ENCODE measurements at regions not wholly inside any gene's neighbourhood (a gene's known extent, or its start where the extent isn't known, plus 50 kb on each side); places are given as distances from the start of the nearest gene placed in this dataset.

DNA sequence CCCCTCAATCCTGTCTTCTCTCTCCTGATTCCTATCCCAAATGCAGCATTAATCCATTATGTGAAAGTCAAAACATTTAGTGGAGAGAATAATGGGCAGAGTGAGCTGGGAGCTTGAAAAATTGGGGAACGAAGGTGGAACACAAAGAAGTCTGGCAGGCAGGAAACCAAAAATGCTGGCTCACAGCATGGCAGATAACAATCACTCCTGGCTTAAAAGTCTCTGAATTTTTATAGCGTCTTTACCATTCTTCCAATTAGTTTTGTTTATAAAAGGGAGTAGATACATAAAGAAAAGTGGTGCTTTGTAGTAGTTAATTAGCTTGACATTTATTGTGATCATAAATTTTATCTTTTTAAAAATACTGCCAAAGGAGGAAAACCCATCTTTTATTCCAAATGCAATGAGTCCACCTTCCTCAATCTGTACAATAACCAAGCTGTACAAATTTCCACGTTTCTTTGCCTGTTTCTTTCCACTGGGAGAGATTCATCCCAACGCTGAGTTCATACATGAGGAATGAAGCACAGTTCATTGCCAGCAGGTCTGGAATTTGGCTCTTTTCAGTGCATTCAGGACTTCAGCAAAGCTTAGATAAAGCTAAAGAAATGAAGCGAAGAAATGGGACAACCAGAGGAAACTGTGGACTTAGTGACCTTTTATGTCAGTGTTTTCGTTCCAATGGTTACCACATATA lies 174.7 kb downstream of the HMHB1 start:
- no peak for DNase-seq
- Histone ChIP-seq H3K27ac (ENCODE audit: low read depth in 1 of 3, low read length in 2 of 3) (no peak overlapping the region), H3K4me1 (ENCODE audit: control insufficient read depth in 3 of 3, insufficient read depth in 2 of 3, low read depth in 1 of 3, low read length in 2 of 3) (peaks cover 0 to 6% (median 0%) of the 10 kb centered on the region in 3 donors), H3K27me3 (ENCODE audit: control insufficient read depth in 3 of 3, insufficient read depth in 3 of 3, low read length in 3 of 3) (no peaks in the 10 kb centered on the region), H3K9me3 (ENCODE audit: control insufficient read depth in 2 of 2, insufficient read depth in 1 of 2, low read depth in 1 of 2, low read length in 1 of 2) (no peaks in the 10 kb centered on the region), H3K4me3 (ENCODE audit: low read depth in 1 of 3, low read length in 3 of 3) (no peak overlapping the region), H3K36me3 (ENCODE audit: control insufficient read depth in 3 of 3, insufficient read depth in 2 of 3, low read depth in 1 of 3, low read length in 3 of 3) (no peaks in the 10 kb centered on the region)
- FAIRE-seq: no peak
- WGBS, 3 donors: 63 to 76% (median 67%) methylated on average over 6 of the region's 6 CpGs

DNA sequence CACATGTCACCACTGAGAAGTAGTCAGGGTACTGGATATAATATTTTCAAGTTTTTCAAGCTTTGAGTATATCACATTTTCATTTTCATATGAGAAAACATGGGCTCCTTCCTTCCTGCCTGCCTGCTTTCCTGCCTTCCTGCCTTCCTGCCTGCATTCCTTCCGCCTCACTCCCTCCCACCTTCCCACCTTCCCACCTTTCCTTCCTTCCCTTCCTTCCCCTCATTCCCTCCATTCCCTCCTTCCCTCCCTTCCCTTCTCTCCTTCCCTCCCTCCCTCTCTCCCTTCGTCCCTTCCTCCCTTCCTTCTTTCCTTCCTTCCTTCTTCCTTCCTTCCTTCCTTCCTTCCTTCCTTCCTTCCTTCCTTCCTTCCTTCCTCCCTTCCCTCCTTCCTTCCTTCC lies 175.3 kb downstream of the HMHB1 start:
- Histone ChIP-seq H3K27ac (ENCODE audit: low read depth in 1 of 3, low read length in 2 of 3) (no peak overlapping the region), H3K9me3 (ENCODE audit: control insufficient read depth in 2 of 2, insufficient read depth in 1 of 2, low read depth in 1 of 2, low read length in 1 of 2) (no peaks in the 10 kb centered on the region), H3K27me3 (ENCODE audit: control insufficient read depth in 3 of 3, insufficient read depth in 3 of 3, low read length in 3 of 3) (no peaks in the 10 kb centered on the region), H3K36me3 (ENCODE audit: control insufficient read depth in 3 of 3, insufficient read depth in 2 of 3, low read depth in 1 of 3, low read length in 3 of 3) (no peaks in the 10 kb centered on the region), H3K4me3 (ENCODE audit: low read depth in 1 of 3, low read length in 3 of 3) (no peak overlapping the region), H3K4me1 (ENCODE audit: control insufficient read depth in 3 of 3, insufficient read depth in 2 of 3, low read depth in 1 of 3, low read length in 2 of 3) (peaks cover 0 to 6% (median 0%) of the 10 kb centered on the region in 3 donors)
- WGBS, 3 donors: 76 to 91% (median 89%) methylated on average over 1 to 2 of the region's 2 CpGs
- FAIRE-seq (no peak), DNase-seq (no peak)

DNA sequence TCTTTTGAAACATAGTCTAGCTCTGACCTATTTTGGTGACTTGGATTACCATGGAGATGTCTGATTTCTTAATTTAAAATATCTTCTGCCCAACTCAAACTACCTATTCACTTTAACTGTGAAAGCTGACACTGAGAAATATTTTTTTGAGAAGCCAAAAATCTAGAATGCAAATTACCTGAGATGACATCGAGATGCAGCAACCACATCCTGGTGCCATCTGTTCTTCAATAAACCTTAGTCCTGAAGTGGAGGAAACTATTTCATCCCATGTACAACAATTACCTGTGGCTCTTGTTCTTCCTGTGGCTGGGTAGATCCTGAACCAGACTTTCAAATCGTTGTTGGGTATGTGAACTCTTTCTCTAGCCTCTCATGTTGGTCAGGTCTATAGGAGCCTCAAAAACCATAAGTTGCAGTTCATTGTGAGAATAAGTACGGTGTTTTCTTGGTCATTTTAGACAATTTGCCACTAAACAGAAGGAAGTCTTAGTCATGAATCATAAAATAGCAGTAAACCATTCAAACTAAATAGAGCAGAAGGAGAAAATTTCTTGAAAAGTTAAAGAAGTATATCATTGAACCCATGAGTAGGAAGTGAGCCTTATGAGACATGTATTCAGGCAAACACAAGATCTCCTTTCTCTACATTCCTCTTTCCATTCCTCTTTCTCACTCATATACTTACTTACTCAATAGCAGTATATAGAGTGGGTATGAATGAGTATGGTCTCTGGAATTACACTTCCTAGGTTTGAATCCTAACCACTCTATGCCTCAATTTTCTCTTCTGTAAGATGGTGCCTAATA lies 176.0 kb downstream of the HMHB1 start:
- peaks cover 0 to 6% (median 0%) of the 10 kb centered on the region in 3 donors for H3K4me1 ChIP-seq (ENCODE audit: control insufficient read depth in 3 of 3, insufficient read depth in 2 of 3, low read depth in 1 of 3, low read length in 2 of 3)
- H3K4me3 ChIP-seq (ENCODE audit: low read depth in 1 of 3, low read length in 3 of 3): no peak overlapping the region
- no peaks in the 10 kb centered on the region for H3K27me3 ChIP-seq (ENCODE audit: control insufficient read depth in 3 of 3, insufficient read depth in 3 of 3, low read length in 3 of 3)
- no peak overlapping the region for H3K27ac ChIP-seq (ENCODE audit: low read depth in 1 of 3, low read length in 2 of 3)
- DNase-seq (no peak), FAIRE-seq (no peak)
- WGBS, 3 donors: 63 to 66% (median 65%) methylated on average over 3 of the region's 3 CpGs
- no peaks in the 10 kb centered on the region for H3K9me3 ChIP-seq (ENCODE audit: control insufficient read depth in 2 of 2, insufficient read depth in 1 of 2, low read depth in 1 of 2, low read length in 1 of 2)
- no peaks in the 10 kb centered on the region for H3K36me3 ChIP-seq (ENCODE audit: control insufficient read depth in 3 of 3, insufficient read depth in 2 of 3, low read depth in 1 of 3, low read length in 3 of 3)

DNA sequence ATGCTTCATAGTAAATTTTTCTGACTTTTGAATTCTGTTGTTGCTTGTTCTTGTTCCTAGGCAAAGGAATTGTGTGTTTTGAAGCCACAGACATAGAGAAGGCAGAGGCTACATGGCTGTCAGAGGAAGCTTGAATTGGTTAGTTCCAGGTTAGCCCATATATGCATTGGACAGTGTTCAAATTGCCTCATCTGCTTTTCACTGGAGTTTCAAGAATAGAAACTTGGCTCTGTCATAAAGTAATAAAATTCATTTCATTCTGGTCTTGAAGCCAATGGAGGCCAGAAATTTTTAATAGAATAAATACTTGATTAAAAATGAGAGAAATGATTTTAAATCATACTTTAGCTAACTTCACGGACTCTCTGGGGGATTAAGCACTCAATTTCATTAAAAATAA lies 178.0 kb downstream of the YIPF5 start:
- FAIRE-seq (no peak), DNase-seq (no peak)
- Histone ChIP-seq H3K9me3 (ENCODE audit: control insufficient read depth in 2 of 2, insufficient read depth in 1 of 2, low read depth in 1 of 2, low read length in 1 of 2) (no peaks in the 10 kb centered on the region), H3K4me1 (ENCODE audit: control insufficient read depth in 3 of 3, insufficient read depth in 2 of 3, low read depth in 1 of 3, low read length in 2 of 3) (no peaks in the 10 kb centered on the region), H3K36me3 (ENCODE audit: control insufficient read depth in 3 of 3, insufficient read depth in 2 of 3, low read depth in 1 of 3, low read length in 3 of 3) (no peaks in the 10 kb centered on the region), H3K4me3 (ENCODE audit: low read depth in 1 of 3, low read length in 3 of 3) (no peak overlapping the region), H3K27me3 (ENCODE audit: control insufficient read depth in 3 of 3, insufficient read depth in 3 of 3, low read length in 3 of 3) (no peaks in the 10 kb centered on the region), H3K27ac (ENCODE audit: low read depth in 1 of 3, low read length in 2 of 3) (no peak overlapping the region)
- WGBS, 3 donors: 83 to 90% (median 89%) methylated on average over 1 of the region's 1 CpG

DNA sequence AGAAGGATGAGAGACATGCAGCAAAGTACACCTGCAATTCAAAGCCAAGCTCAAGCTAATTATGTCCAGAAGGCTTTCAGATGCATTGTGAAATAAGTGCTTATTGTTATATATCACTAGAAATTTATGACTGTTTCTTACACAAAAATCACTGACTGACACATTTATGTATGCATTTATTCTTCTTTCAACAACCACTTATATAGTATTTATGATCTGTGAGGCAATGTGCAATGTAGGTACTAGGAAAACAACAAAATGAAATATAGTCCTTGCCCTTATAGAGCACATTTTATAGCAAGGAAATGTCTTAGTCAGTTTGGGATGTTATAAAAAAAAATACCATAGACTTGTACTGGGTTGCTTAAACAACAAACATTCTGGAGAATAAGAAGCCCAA lies 167.6 kb downstream of the YIPF5 start:
- Histone ChIP-seq H3K27me3 (ENCODE audit: control insufficient read depth in 3 of 3, insufficient read depth in 3 of 3, low read length in 3 of 3) (no peaks in the 10 kb centered on the region), H3K9me3 (ENCODE audit: control insufficient read depth in 2 of 2, insufficient read depth in 1 of 2, low read depth in 1 of 2, low read length in 1 of 2) (no peaks in the 10 kb centered on the region), H3K4me1 (ENCODE audit: control insufficient read depth in 3 of 3, insufficient read depth in 2 of 3, low read depth in 1 of 3, low read length in 2 of 3) (no peaks in the 10 kb centered on the region), H3K4me3 (ENCODE audit: low read depth in 1 of 3, low read length in 3 of 3) (no peak overlapping the region), H3K36me3 (ENCODE audit: control insufficient read depth in 3 of 3, insufficient read depth in 2 of 3, low read depth in 1 of 3, low read length in 3 of 3) (no peaks in the 10 kb centered on the region), H3K27ac (ENCODE audit: low read depth in 1 of 3, low read length in 2 of 3) (no peak overlapping the region)
- no peak for DNase-seq
- FAIRE-seq: no peak

DNA sequence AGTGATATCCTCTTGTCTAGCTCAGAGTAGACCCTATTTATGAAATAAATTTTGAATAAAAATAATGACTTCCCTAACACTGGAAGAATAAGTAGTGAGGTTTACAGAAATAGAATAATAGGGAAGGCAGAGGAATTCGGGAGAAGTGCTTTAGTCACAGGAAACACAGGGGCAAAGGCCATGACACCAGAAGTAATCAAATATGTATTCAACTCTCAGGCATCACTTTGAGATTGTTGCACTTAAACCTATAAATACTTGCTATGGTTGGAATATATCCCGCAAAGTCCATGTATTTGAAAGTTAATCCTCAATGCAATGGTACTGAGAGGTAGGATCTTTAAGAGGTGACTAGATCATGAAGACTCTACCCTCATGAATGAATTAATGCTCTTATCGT lies 166.8 kb downstream of the YIPF5 start:
- Histone ChIP-seq H3K4me1 (ENCODE audit: control insufficient read depth in 3 of 3, insufficient read depth in 2 of 3, low read depth in 1 of 3, low read length in 2 of 3) (no peaks in the 10 kb centered on the region), H3K4me3 (ENCODE audit: low read depth in 1 of 3, low read length in 3 of 3) (no peak overlapping the region), H3K27ac (ENCODE audit: low read depth in 1 of 3, low read length in 2 of 3) (no peak overlapping the region), H3K27me3 (ENCODE audit: control insufficient read depth in 3 of 3, insufficient read depth in 3 of 3, low read length in 3 of 3) (no peaks in the 10 kb centered on the region), H3K36me3 (ENCODE audit: control insufficient read depth in 3 of 3, insufficient read depth in 2 of 3, low read depth in 1 of 3, low read length in 3 of 3) (no peaks in the 10 kb centered on the region), H3K9me3 (ENCODE audit: control insufficient read depth in 2 of 2, insufficient read depth in 1 of 2, low read depth in 1 of 2, low read length in 1 of 2) (no peaks in the 10 kb centered on the region)
- WGBS, 3 donors: 72 to 76% (median 75%) methylated on average over 3 of the region's 3 CpGs
- no peak for FAIRE-seq
- no peak for DNase-seq

DNA sequence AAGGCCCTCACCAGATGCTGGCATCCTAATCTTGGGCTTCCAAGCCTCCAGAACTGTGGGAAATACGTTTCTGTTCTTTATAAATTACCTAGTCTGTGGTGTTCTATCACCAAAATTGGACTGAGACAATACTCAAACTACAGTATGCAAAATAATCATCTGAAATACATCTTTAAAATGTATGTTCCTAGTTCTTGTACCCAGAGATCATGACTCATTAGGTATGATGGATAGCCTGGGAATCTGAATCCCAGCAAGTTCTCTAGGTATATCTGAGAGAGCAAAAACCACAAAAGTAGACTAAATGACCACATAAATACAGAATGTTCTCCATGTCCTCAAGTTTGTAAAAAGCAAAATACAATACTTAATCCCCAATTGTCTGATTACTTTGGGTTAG lies 166.3 kb downstream of the YIPF5 start:
- H3K9me3 ChIP-seq (ENCODE audit: control insufficient read depth in 2 of 2, insufficient read depth in 1 of 2, low read depth in 1 of 2, low read length in 1 of 2): no peaks in the 10 kb centered on the region
- FAIRE-seq: no peak
- DNase-seq: no peak
- no peaks in the 10 kb centered on the region for H3K27me3 ChIP-seq (ENCODE audit: control insufficient read depth in 3 of 3, insufficient read depth in 3 of 3, low read length in 3 of 3)
- no peak overlapping the region for H3K4me3 ChIP-seq (ENCODE audit: low read depth in 1 of 3, low read length in 3 of 3)
- H3K4me1 ChIP-seq (ENCODE audit: control insufficient read depth in 3 of 3, insufficient read depth in 2 of 3, low read depth in 1 of 3, low read length in 2 of 3): no peaks in the 10 kb centered on the region
- 11 to 25% (median 12%) methylated on average over 1 of the region's 1 CpG for WGBS, 3 donors
- H3K36me3 ChIP-seq (ENCODE audit: control insufficient read depth in 3 of 3, insufficient read depth in 2 of 3, low read depth in 1 of 3, low read length in 3 of 3): no peaks in the 10 kb centered on the region
- H3K27ac ChIP-seq (ENCODE audit: low read depth in 1 of 3, low read length in 2 of 3): no peak overlapping the region

DNA sequence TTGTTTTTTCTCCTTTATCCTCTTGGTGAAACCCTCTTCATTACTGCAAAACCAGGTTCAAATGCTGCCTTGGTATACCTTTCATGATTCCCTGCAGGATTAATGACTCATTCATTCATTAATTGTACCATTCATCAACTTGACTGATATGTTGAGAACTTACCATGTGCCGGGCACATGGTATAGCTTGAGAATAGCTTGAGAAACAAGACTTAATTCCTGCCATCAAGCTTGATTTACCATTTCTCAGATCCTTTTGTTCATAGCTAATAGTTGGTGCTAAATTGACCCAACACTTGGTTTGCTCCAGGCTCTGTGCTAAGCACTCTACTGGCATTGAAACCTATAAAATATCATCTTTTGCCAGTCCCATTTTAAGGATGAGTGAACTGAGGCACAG lies 165.7 kb downstream of the YIPF5 start:
- no peaks in the 10 kb centered on the region for H3K4me1 ChIP-seq (ENCODE audit: control insufficient read depth in 3 of 3, insufficient read depth in 2 of 3, low read depth in 1 of 3, low read length in 2 of 3)
- H3K4me3 ChIP-seq (ENCODE audit: low read depth in 1 of 3, low read length in 3 of 3): no peak overlapping the region
- no peaks in the 10 kb centered on the region for H3K27me3 ChIP-seq (ENCODE audit: control insufficient read depth in 3 of 3, insufficient read depth in 3 of 3, low read length in 3 of 3)
- H3K27ac ChIP-seq (ENCODE audit: low read depth in 1 of 3, low read length in 2 of 3): no peak overlapping the region
- FAIRE-seq: no peak
- H3K9me3 ChIP-seq (ENCODE audit: control insufficient read depth in 2 of 2, insufficient read depth in 1 of 2, low read depth in 1 of 2, low read length in 1 of 2): no peaks in the 10 kb centered on the region
- DNase-seq: no peak
- no peaks in the 10 kb centered on the region for H3K36me3 ChIP-seq (ENCODE audit: control insufficient read depth in 3 of 3, insufficient read depth in 2 of 3, low read depth in 1 of 3, low read length in 3 of 3)
- WGBS, 3 donors: 88 to 94% (median 89%) methylated on average over 1 of the region's 1 CpG
